IPS-18c (cell line): ENCODE measurements at regions not wholly inside any gene's neighbourhood (a gene's known extent, or its start where the extent isn't known, plus 50 kb on each side); places are given as distances from the start of the nearest gene placed in this dataset.

Experiments used
- H3K4me3 ChIP-seq: 2 replicates; pipeline ENCODE4 v1.7.0; 2013; ENCODE audit warnings: low read depth, mild to moderate bottlenecking, low read length, moderate library complexity; ENCODE audit not compliant: insufficient read depth
- H3K9me3 ChIP-seq: one replicate; pipeline ENCODE4 v1.6.1; 2013; ENCODE audit warnings: mild to moderate bottlenecking, low read length, moderate library complexity; ENCODE audit not compliant: control insufficient read depth, insufficient read depth

DNA sequence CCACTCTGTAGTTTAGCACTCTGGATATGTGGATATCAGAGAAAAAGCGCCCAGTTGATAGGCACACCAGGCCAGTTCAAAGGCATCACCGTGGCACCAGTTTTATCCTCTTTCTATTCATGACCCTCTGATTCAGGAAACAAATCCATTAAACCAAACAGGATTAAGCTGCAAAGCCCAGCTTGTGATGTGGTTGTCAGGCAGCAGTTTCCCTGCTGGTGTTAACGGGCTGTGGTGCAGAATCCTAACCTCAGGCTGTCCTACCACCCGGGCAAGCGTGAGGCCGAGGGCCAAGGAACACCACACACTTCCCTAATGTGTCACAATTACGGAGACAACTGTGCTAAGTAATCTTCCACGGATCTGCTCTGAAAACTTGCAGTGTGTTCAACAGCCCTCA is 209.1 kb downstream of the OLFM4 start:
- H3K4me3 ChIP-seq: no peak overlapping the region
- H3K9me3 ChIP-seq: no peaks in the 10 kb centered on the region

DNA sequence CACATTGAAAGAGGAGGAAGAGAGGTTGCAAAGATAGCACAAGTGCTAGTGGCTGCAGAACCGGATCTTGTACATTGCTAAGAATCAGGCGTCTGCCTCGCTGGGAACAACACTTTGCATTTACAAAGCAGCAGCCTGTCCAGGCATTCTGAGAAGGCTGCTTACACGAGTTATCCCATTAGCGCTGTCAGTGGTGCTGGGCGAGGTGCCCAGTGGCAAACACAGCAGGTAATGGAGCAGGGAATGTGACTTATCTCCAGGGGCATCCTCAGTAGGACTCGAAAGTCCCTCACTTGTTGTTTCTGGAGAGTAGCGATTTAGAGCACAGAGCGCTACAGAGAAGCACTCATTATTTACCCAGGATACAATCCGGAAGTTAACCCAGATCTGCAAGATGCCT is 209.6 kb downstream of the OLFM4 start:
- H3K4me3 ChIP-seq: no peak overlapping the region
- H3K9me3 ChIP-seq: no peaks in the 10 kb centered on the region

DNA sequence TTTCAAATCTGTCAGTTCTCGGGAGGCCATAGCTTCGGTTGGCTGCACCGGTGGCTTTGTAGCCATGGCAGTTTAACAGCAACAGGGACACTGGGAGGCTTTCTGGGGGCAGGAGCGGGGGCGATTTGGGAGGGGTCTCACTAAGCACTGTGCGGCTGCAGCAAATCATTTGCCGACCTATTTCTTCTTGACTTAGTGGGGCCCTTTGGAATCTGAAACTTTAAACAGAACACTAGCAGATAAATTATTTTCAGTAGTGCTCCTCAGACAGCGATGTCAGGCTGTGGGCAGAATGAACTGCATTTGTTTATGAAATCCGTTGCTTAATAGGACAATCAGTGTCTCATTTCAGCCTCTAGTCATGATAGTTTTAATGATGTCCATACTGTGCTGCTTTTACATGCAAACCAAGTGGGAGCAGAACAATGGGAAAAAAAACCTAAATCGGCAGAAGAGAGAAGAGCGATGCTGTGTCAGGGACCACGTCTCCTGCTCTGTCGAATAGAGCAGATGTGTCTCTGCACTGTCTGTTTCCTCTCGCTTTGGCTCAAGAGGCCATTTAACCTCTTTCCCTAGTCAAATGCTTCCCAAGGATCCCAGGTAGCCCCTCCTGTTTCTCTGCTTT is 211.9 kb downstream of the OLFM4 start:
- Histone ChIP-seq H3K9me3 (no peaks in the 10 kb centered on the region), H3K4me3 (no peak overlapping the region)

DNA sequence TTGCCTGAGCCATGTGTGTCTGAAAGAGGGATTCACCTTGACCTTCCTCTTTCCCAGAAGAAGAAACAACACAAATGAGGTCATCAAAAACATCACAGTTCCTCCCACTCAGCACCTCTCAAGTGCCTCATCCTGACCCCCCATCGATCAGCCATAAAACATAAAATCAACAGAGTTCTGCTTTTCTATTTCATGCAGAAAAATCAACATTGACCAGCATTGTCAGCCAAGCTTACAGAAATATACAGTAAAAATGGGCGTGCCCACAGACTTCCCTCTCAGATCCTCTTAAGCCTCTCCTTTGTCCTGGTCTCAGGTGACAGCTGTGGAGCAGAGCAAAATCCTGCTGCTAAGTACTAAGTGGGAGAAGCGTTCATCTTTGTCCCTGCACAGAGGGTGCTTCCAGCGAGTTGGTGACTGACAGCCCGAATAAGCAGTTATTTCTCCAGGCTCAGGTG is 213.3 kb downstream of the OLFM4 start:
- no peaks in the 10 kb centered on the region for H3K9me3 ChIP-seq

DNA sequence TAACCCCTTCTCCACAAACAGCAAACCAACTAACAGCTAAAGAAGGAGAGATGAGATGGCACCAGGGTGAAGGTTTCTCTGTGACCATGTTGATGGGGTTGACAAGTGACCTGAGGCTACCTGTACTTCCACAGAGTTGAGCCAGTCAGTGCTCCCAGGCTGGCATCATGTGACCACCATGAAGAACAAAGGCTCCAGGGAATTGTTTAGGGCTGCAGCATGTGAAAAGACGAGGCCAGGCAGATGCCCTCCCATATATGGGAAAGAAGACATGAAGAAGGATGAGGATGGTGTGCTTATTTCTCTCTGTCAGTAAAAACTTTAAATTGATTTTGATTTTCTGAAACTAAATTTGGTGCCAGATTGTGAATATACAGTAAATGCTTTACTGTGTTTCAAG is 220.6 kb downstream of the OLFM4 start:
- no peak overlapping the region for H3K4me3 ChIP-seq
- H3K9me3 ChIP-seq: no peaks in the 10 kb centered on the region

More for the DNA sequence above, 213.3 kb downstream of the OLFM4 start:
- no peak overlapping the region for H3K4me3 ChIP-seq

DNA sequence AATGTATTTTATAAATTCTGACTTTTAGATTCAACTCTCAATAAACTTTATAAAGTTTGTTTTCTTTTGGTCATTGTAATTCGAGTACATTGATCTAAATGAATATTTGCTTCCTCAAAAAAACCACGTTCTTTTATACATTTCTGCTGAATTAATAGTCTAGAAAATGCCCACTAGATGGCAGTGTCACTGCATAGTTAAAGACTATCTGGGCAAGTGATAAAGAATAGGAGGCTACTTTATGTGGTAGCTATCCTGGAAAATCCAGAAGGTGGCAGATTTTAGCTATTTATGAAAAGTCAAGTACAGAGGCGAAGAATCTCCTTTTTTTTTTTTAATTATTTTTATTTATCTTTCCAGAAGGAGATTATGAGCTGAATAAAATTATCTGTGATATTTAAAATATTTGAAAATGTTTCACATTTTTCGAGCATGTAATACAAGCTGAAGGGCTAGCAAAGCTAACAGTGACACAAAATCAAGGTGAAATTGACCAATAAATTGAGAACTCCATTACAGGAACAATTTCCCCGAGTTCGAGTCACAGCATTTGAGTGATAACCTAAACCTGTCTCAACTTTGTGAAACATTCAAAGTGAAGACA is 221.8 kb downstream of the OLFM4 start:
- no peak overlapping the region for H3K4me3 ChIP-seq
- no peaks in the 10 kb centered on the region for H3K9me3 ChIP-seq

DNA sequence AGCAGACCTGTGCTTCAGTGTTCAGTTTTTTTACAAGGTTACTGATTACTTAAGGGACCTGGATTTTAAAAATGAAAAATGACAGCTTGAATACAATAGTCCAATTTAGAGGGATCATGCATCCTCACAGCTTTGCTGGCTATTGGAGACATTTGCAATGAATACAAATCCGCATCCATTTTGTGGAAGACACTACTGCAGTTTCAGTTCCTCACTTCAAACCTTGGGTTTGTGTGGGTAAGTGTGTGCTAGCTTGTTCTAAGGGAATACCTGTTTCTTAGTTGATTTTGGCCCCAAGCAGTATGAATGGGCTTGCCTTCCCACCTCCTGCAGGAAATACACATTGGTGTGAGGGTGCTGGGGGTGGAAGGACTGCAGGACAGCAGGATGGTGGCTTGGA is 222.4 kb downstream of the OLFM4 start:
- Histone ChIP-seq H3K4me3 (no peak overlapping the region), H3K9me3 (no peaks in the 10 kb centered on the region)

DNA sequence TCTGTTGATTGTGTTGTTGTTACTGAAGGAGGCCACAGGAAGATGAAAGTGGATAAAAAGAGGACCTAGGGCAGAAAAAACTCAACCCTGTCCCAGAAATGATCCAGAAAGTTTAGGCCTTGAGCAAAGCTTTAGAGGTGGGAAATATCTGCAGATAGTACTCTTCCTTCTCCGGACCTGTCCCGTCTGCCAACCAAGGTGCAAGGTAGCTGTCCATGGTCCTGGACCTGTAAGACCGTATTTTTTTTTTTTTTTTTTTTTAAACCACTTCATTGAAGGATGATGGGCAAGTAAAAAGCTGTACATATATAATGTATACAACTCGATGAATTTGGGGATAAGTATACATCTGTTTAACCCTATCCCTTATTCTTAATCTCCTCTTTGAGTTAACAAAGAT is 225.9 kb downstream of the OLFM4 start:
- Histone ChIP-seq H3K4me3 (no peak overlapping the region), H3K9me3 (peaks cover 2% of the 10 kb centered on the region)

DNA sequence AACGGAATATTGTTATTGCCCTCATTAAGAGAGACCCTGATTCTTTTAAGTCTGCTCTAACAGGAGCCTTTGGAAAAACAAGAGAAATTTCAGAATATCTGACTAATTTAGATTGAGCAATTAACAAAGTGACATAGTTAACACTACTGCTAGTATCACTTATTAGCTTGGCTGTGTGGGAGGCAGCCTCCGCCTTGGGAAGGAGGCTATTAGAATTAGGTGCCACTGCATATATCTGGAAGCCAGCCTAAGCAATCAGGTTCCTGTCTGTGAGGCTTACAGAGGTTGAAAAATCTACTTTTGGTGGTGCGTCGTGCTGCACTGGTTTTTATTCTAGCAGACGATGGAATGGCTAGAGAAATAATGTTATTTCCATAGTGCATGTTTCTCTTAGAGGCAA is 227.2 kb downstream of the OLFM4 start:
- H3K9me3 ChIP-seq: peaks cover 2% of the 10 kb centered on the region
- H3K4me3 ChIP-seq: no peak overlapping the region

DNA sequence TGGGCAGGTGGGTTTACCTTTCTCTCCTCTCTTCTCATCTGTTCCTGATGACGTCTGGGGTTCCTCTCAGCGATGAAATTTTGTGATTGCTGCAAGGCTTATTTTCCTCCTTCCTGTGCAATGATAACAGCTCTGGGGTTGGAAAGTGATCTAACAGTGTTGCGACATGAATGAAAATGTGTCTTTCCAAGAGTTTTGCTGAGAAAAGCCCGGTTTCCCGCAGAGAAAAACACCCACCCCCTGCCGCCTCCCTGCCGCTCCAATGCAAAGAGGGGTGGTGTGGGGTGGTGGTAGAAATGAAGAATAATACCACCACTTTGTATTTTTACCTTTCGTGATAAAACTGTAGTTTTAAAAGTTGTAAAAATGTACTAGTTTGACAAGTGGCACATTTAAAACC is 232.0 kb downstream of the OLFM4 start:
- Histone ChIP-seq H3K9me3 (peaks cover 2% of the 10 kb centered on the region), H3K4me3 (no peak overlapping the region)

DNA sequence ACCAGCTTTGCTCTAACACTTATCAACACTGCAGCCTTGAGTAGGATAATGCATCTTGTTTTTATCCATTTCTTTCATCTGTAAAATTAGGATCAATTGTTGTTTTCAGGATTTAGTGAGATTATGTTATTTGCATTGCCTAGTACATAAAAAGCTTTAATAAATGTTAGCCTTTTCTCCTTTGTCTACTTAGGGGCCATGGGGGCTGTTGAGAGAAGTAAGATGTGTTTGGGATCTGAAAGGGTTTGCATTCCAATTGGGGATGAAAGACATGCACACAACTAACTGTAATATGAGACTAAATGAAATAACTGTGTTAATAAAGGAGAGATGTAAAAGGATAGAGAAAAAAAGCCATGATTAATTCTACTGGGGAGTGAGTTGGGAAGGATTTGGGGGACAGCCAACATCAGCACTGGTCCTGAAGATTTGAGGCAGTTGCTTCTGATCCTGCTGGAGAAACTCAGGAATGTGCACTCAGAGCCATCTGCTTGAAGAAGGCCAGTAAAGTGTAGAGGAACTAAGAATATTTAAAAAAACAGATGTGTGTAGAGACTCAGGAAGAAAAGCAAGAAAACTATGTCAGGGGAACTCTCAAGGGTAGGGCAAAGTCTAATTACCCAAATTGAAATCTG is 236.3 kb downstream of the OLFM4 start:
- H3K4me3 ChIP-seq: no peak overlapping the region
- H3K9me3 ChIP-seq: no peaks in the 10 kb centered on the region

DNA sequence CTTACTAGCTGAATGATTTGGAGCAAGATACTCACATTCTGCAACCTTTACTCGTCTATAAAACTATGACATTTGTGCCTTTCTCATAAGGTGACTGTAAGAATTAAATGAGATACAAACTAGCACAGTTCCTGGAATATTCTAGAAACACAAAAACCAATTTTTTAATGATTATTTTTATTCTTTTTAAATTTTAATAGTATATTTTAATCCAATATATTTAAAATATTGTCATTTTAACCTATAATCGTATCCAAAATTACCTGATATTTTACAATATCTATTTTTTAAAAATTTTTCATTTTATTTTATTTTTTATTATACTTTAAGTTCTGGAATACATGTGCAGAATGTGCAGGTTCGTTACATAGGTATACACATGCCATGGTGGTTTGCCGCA is 238.1 kb downstream of the OLFM4 start:
- no peaks in the 10 kb centered on the region for H3K9me3 ChIP-seq
- no peak overlapping the region for H3K4me3 ChIP-seq

DNA sequence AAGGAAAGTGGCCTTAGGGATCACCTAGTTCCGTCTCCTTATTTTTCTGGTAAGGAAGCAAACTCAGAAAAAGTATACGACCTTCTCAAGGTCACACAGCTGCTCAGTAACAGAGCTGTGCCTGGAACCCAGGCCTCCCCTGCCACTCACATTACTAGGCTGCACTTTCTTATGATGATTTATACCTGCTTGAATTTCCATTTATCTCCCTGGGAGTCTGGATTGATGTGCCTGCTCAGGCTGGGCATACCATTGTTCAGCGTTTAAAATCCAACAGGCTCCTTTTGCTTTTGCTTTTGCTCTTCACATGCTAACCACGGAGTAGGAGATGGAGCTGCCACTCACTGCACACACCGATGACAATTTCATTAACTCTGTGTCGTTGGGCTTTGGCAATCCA is 241.0 kb downstream of the OLFM4 start:
- Histone ChIP-seq H3K4me3 (no peak overlapping the region), H3K9me3 (no peaks in the 10 kb centered on the region)

DNA sequence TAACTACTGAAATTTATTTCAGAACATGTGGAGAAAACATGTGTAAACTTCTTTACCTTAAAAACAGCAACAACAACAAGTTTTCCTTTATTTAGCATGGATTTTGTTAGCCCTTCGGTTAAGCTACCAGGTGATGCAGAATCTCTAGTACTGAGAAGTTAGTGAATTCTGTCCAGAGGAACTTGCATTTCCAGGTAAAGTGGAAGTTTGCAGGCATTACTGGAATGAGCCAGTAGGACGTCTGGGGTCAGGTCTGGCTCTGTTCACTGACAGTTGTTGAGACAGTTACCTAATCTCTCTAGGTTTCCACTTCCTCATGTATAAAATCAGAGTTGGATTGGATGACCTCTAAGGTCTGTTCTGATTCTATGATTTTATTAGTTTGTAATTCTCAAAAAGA is 244.3 kb downstream of the OLFM4 start:
- H3K9me3 ChIP-seq: no peaks in the 10 kb centered on the region
- no peak overlapping the region for H3K4me3 ChIP-seq

DNA sequence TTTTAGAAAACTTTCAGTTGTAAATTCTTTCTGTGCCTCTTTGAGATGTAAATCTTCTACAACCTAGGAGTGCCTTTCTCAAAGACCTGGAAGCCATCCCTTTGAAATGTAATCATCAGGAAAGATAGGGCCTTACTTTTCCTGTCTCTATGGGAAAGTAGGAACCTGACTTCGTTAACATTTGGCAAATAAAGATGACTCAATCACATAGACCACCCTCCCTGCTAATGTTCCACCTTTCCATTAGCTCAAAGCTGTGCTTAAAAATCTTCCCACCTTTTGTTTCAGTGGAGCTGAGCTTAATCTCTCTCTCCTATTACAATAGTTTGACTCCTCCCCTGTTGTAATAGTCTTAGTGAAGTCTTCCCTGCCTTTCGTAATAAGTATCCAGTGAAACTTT is 247.7 kb downstream of the OLFM4 start:
- peaks cover 5% of the 10 kb centered on the region for H3K9me3 ChIP-seq

DNA sequence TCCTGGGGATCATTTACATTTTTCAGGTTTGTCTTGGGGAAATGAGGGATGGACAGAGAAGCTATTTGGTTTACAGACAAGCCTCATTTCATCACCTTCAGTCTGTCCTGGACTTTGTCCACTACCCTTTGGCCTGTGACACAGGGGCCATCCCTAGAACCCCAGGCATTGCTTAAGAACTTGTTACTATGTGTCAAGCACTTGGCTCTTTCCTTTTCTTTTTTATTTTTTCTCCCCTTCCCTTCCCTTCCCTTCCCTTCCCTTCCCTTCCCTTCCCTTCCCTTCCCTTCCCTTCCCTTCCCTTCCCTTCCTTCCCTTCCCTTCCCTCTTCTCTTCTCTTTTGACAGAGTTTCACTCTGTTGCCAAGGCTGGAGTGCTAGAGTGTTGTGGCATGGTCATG is 253.1 kb downstream of the OLFM4 start:
- Histone ChIP-seq H3K9me3 (peaks cover 5% of the 10 kb centered on the region), H3K4me3 (no peak overlapping the region)

More for the DNA sequence above, 247.7 kb downstream of the OLFM4 start:
- H3K4me3 ChIP-seq: no peak overlapping the region

DNA sequence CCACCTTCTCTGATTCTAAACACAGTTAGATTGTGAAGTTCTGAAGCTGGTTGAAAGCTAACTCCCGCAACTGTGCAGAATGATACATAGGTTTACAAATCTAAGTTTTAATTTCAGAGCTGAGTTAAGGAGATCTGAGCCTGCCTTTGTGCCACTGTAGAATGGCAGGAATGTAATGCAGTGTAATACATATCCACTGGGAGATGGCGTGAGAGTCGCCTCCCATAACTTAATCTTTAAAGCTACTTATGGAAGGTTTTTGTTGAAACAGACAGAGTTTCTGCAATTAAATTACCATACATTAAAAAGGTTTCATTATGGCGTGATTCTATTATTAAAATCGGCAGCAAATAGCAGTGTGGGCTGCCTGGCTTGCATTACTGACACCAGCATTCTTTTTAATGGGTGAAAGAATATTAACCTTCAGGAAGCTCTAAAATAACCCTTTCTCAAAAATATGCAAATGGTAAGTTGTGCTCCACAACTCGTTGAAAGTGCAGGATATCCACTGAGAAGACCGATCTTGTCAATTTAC is 257.4 kb downstream of the OLFM4 start:
- Histone ChIP-seq H3K9me3 (no peaks in the 10 kb centered on the region), H3K4me3 (no peak overlapping the region)

DNA sequence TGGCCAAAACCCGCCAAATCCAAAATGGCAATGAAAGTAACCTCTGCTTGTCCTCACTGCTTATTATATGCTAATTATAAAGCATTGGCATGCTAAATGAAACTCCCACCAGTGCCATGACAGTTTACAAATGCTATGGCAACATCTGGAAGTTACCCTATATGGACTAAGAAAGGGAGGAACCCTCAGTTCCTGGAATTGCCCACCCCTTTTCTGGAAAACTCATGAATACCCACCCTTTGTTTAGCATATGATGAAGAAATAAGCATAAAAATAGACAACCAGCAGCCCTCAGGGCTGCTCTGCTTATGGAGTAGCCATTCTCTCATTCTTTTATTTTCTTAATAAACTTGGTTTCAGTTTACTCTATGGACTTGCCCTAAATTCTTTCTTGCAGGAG is 269.8 kb downstream of the OLFM4 start:
- no peaks in the 10 kb centered on the region for H3K9me3 ChIP-seq
- H3K4me3 ChIP-seq: no peak overlapping the region
